ENCODE measurements at regions not wholly inside any gene's neighbourhood (a gene's known extent, or its start where the extent isn't known, plus 50 kb on each side); places are given as distances from the start of the nearest gene placed in this dataset.

GRCh38 chr18:76771192-76771799 lies 51.1 kb upstream of the ZNF236 start:
- DNase-seq, result no peak

- DNase-seq, result no peak
Observed at GRCh38 chr18:76767954-76768353, 54.4 kb upstream of the ZNF236 start.

GRCh38 chr18:76766429-76766828 lies 55.9 kb upstream of the ZNF236 start:
- no peak for DNase-seq

- DNase-seq, result no peak
Observed at GRCh38 chr18:76765649-76766048, 56.7 kb upstream of the ZNF236 start.

GRCh38 chr18:76764291-76764901 lies 58.0 kb upstream of the ZNF236 start:
- DNase-seq, result no peak

- DNase-seq, result no peak
Observed at GRCh38 chr18:76759056-76759455, 63.3 kb upstream of the ZNF236 start.

GRCh38 chr18:76757925-76758324 lies 64.4 kb upstream of the ZNF236 start:
- DNase-seq, result no peak

- DNase-seq, result no peak
Observed at GRCh38 chr18:76757335-76757734, 65.0 kb upstream of the ZNF236 start.

GRCh38 chr18:76756531-76757253 lies 65.7 kb upstream of the ZNF236 start:
- no peak for DNase-seq

GRCh38 chr18:76754351-76754750 lies 68.0 kb upstream of the ZNF236 start:
- no peak for DNase-seq

- no peak for DNase-seq
Observed at GRCh38 chr18:76752400-76752799, 70.0 kb upstream of the ZNF236 start.

GRCh38 chr18:76750917-76751890 lies 71.2 kb upstream of the ZNF236 start:
- no peak for DNase-seq

- no peak for DNase-seq
Observed at GRCh38 chr18:76750269-76750668, 72.1 kb upstream of the ZNF236 start.

- no peak for DNase-seq
Observed at GRCh38 chr18:76747676-76748075, 74.7 kb upstream of the ZNF236 start.

GRCh38 chr18:76741346-76741745 lies 81.0 kb upstream of the ZNF236 start:
- no peak for DNase-seq

GRCh38 chr18:76736309-76736708 lies 86.0 kb upstream of the ZNF236 start:
- no peak for DNase-seq

GRCh38 chr18:76730901-76731300 lies 91.5 kb upstream of the ZNF236 start:
- DNase-seq, result no peak

- DNase-seq, result no peak
Observed at GRCh38 chr18:76727589-76727988, 94.8 kb upstream of the ZNF236 start.

GRCh38 chr18:76725445-76725844 lies 96.9 kb upstream of the ZNF236 start:
- DNase-seq, result no peak

GRCh38 chr18:76722224-76723061 lies 99.9 kb upstream of the ZNF236 start:
- no peak for DNase-seq

GRCh38 chr18:76721207-76721996 lies 101.0 kb upstream of the ZNF236 start:
- DNase-seq, result no peak

Measured in NCI-H226 (cell line).